ENCODE measurements at regions not wholly inside any gene's neighbourhood (a gene's known extent, or its start where the extent isn't known, plus 50 kb on each side); places are given as distances from the start of the nearest gene placed in this dataset.

DNA sequence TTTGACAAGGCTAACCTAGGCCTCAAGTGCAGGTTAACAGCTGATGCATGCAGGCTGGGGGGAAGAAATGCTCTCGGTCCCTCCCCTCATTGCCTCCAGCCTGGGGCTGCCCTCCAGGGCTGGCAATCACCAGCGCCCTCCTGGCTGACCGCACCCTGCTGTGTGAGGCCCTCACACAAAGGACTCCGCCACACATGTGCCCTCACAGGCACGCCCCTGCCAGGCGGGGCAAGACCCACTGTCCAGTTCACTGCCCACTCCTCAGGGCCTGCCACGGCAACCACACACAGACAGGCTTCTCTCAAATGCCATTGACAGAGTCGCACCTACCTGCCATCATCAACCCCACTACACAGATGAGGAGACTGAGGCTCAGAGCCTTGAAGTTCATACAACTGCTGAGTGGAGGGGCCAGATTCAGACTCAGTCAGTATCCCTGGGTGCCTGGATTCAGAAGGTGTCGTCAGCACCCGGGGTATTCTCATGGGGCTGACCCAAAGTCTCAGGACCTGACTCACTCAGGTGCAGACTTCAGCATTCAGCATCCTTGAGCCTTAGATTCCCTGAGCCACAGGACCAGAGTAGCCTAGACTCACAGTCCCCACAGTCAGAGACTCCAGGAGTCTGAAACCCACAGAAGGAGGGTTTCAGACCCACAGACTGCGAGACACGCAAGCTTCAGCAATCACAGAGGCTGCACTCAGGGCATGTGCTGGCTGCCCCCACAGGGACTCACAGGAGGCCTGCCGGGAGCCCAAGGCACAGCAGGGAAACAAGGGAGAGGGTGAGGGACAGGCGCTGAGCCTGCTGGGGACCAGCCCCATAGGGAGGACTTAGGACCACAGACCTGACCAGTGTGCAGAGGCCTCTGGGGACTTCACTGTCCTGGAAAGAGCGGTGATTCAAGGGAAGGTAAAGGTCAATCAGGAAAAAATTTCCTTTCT, 458.0 kb downstream of the MATN1 start:
- TF ChIP-seq CTCF (IDR thresholded peaks at IDR 0.05; ENCODE audit: borderline replicate concordance, insufficient read depth, low read depth, low read length): no peak
- no peak overlapping the region for H3K4me3 ChIP-seq (ENCODE audit: low read depth, low read length)

DNA sequence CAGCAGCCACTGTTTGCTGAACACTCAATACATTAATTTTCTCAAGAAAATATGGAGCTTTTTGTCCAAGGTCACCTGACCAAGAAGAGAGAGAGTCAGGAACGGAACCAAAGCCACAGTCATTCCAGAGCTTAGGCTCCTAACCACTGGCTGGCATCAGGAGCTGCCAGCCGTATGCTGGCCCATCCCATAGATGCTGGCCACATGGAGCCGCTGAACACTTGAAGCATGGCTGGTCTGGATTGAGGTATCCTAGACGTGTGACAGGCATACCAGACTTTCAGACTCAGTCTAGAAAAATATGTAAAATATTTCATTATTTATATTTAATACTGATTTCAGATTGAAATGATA, 458.7 kb downstream of the MATN1 start:
- no peak for TF ChIP-seq CTCF (IDR thresholded peaks at IDR 0.05; ENCODE audit: borderline replicate concordance, insufficient read depth, low read depth, low read length)
- H3K4me3 ChIP-seq (ENCODE audit: low read depth, low read length): no peak overlapping the region

GRCh38 chr1:30263888-30264671, 459.3 kb downstream of the MATN1 start:
- H3K4me3 ChIP-seq (ENCODE audit: low read depth, low read length): no peak overlapping the region

DNA sequence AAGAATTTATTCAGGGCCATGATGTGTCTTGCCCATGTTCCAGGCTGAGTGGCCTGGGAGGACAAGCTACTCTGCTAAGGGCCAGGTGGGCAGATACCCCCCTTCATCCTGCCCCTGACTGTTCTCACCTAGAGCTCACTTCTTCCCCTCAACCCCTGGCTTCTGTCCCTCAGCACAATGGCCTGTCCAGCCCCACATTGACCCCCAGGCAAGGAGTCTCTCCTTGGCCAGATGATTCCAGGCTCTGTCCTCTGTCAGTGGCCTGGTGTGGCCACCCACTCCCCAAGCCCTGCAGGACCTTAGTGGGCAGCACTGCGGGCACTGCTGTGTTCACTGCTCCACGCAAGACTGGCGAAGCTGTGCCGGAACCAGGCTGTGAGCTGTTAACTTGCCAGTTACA, 460.0 kb downstream of the MATN1 start:
- no peak overlapping the region for H3K4me3 ChIP-seq (ENCODE audit: low read depth, low read length)

More at GRCh38 chr1:30263888-30264671, 459.3 kb downstream of the MATN1 start:
- TF ChIP-seq CTCF (IDR thresholded peaks at IDR 0.05; ENCODE audit: borderline replicate concordance, insufficient read depth, low read depth, low read length): no peak

DNA sequence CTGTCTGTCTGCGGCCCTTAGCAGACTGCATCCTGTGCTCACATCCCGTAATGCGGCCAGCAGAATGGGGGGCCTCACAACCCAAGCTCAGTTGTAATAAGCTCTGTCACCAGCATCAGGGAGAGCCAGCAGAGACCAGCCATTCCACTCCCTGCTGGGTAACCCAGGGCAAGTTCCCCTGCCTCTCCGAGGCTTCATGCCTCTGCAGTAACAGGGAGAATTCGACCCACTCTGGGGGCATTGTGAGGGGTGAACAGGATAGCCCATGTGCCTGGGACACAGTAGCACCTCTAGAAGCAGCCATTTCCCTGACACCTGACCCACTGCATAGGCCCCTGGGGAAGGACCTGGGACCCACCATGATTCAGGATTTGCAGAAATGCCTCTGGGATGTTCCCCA, 461.2 kb downstream of the MATN1 start:
- no peak for TF ChIP-seq CTCF (IDR thresholded peaks at IDR 0.05; ENCODE audit: borderline replicate concordance, insufficient read depth, low read depth, low read length)
- no peak overlapping the region for H3K4me3 ChIP-seq (ENCODE audit: low read depth, low read length)

More for the DNA sequence above, 460.0 kb downstream of the MATN1 start:
- no peak for TF ChIP-seq CTCF (IDR thresholded peaks at IDR 0.05; ENCODE audit: borderline replicate concordance, insufficient read depth, low read depth, low read length)

DNA sequence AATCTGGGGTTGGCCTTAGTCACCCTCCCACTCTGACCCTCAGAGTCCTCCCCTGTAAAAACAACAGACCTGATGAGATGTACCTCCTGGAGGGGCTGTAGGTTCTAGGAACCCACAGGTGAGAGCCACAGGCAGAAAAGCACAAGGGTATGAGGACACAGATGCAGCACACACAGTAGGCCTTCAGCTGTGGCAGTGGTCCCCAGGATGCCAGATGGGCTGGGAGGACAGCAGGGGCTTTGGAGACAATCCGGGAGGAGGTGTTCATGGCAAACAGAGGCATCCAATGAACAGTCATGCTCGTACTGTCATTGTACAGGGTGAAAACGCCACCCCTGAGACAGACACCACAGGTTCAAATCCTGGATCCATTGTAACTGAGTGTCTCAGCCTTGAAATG, 463.1 kb downstream of the MATN1 start:
- H3K4me3 ChIP-seq (ENCODE audit: low read depth, low read length): no peak overlapping the region
- no peak for TF ChIP-seq CTCF (IDR thresholded peaks at IDR 0.05; ENCODE audit: borderline replicate concordance, insufficient read depth, low read depth, low read length)

All from GM12875 (cell line).